ENCODE measurements at regions not wholly inside any gene's neighbourhood (a gene's known extent, or its start where the extent isn't known, plus 50 kb on each side); places are given as distances from the start of the nearest gene placed in this dataset.

GRCh38 chr4:128385683-128386304 is 98.2 kb upstream of the PGRMC2 start (continued):
- TF ChIP-seq TCF3 (CRISPR knock-in tag; IDR thresholded peaks at IDR 0.05) (no peak), ZNF609 (CRISPR knock-in tag; IDR thresholded peaks at IDR 0.05; ENCODE audit: borderline replicate concordance) (no peak), ZHX1 (conservative IDR thresholded peaks at IDR 0.05; ENCODE audit: low read length) (no peak), ZBTB12 (CRISPR knock-in tag; IDR thresholded peaks at IDR 0.05) (no peak), KDM2B (CRISPR knock-in tag; IDR thresholded peaks at IDR 0.05) (no peak), MYNN (IDR thresholded peaks at IDR 0.05) (no peak), MYNN (CRISPR knock-in tag; IDR thresholded peaks at IDR 0.05) (no peak), THRB (CRISPR knock-in tag; conservative IDR thresholded peaks at IDR 0.05) (no peak), ZNF121 (CRISPR knock-in tag; conservative IDR thresholded peaks at IDR 0.05) (no peak), MEIS2 (IDR thresholded peaks at IDR 0.05; ENCODE audit: partially characterized antibody) (peak; percentile 83), SETDB1 (IDR thresholded peaks at IDR 0.05; ENCODE audit: low read length) (no peak), BRF2 (IDR thresholded peaks at IDR 0.05; ENCODE audit: borderline replicate concordance, insufficient read depth, insufficient read length) (no peak), POLR2AphosphoS2 (IDR thresholded peaks at IDR 0.05; ENCODE audit: low read length) (no peak), ZNF507 (tag; conservative IDR thresholded peaks at IDR 0.05) (no peak), RBM22 (IDR thresholded peaks at IDR 0.05; ENCODE audit: low read depth, low read length, poor library complexity, severe bottlenecking) (no peak), MECOM (CRISPR knock-in tag; IDR thresholded peaks at IDR 0.05) (0 out of 2 replicates have a peak, but pooled peaks have one; percentile 7), ZNF253 (CRISPR knock-in tag; conservative IDR thresholded peaks at IDR 0.05) (no peak)
